Tibial nerve (tissue), 4 donors: ENCODE measurements at regions not wholly inside any gene's neighbourhood (a gene's known extent, or its start where the extent isn't known, plus 50 kb on each side); places are given as distances from the start of the nearest gene placed in this dataset.

Experiments
- DNase-seq, 2 donors: peaks; one replicate each; pipeline ENCODE4 v3.0.0-alpha.2; 2019; ENCODE audit warnings: low spot score in 2 of 2
- H3K27ac ChIP-seq, 4 donors: fragments of 200-600 bp; sonication (generic) in 3 of 4; one replicate each; pipeline ENCODE4 v1.5.1; 2017 to 2019; ENCODE audit warnings: mild to moderate bottlenecking in 1 of 4
- H3K27me3 ChIP-seq, 2 donors: fragments of 200-600 bp; sonication (generic) in 1 of 2; one replicate each; pipeline versions ENCODE4 v1.5.1 to v1.6.0; 2017 to 2019
- H3K36me3 ChIP-seq, 3 donors: fragments of 200-600 bp; sonication (generic); one replicate each; pipeline ENCODE4 v1.5.1; 2018 to 2019
- H3K4me1 ChIP-seq, 4 donors: fragments of 200-600 bp; sonication (generic) in 3 of 4; one replicate each; pipeline ENCODE4 v1.5.1; 2017 to 2019
- H3K4me3 ChIP-seq, 4 donors: fragments of 200-600 bp; sonication (generic) in 3 of 4; one replicate each; pipeline ENCODE4 v1.5.1; 2017 to 2019; ENCODE audit warnings: mild to moderate bottlenecking in 1 of 4, moderate library complexity in 1 of 4
- H3K9me3 ChIP-seq, 4 donors: fragments of 200-600 bp; sonication (generic) in 3 of 4; one replicate each; pipeline ENCODE4 v1.5.1; 2017 to 2019
- EP300 ChIP-seq, 2 donors: sonication (generic); formaldehyde crosslinking; IDR thresholded peaks; one replicate each; pipeline ENCODE4 v1.6.1; 2017; ENCODE audit warnings: antibody characterized with exemption in 2 of 2, mild to moderate bottlenecking in 1 of 2
- POLR2A ChIP-seq, 2 donors: fragments of 450-650 bp; IDR thresholded peaks; one replicate each; pipeline ENCODE4 v1.6.1; 2017; ENCODE audit warnings: antibody characterized with exemption in 2 of 2, mild to moderate bottlenecking in 2 of 2, moderate library complexity in 2 of 2
- WGBS, 2 donors: methylation state at CpG; one replicate each; pipeline ENCODE4 v1.1.5; 2018; 5-methylcytosine and 5-hydroxymethylcytosine counted together
- TF ChIP-seq, protein P1 (sequence below), 5 experiments: fragments of 200-600 bp in 3 of 5; fragments of 450-650 bp in 2 of 5; sonication (generic) in 3 of 5; IDR thresholded peaks; one replicate each; pipeline ENCODE4 v1.5.1; 2016 to 2019; ENCODE audit warnings: antibody characterized with exemption in 5 of 5, mild to moderate bottlenecking in 3 of 5, moderate library complexity in 2 of 5

- DNase-seq = no peak
- Histone ChIP-seq H3K4me1 (no peaks in the 10 kb centered on the region), H3K36me3 (no peaks in the 10 kb centered on the region), H3K4me3 (no peak overlapping the region), H3K9me3 (no peaks in the 10 kb centered on the region), H3K27me3 (no peaks in the 10 kb centered on the region), H3K27ac (no peak overlapping the region)
- WGBS, 2 donors = 83 to 86% methylated on average over 4 of the region's 4 CpGs
- TF ChIP-seq, protein P1, sequence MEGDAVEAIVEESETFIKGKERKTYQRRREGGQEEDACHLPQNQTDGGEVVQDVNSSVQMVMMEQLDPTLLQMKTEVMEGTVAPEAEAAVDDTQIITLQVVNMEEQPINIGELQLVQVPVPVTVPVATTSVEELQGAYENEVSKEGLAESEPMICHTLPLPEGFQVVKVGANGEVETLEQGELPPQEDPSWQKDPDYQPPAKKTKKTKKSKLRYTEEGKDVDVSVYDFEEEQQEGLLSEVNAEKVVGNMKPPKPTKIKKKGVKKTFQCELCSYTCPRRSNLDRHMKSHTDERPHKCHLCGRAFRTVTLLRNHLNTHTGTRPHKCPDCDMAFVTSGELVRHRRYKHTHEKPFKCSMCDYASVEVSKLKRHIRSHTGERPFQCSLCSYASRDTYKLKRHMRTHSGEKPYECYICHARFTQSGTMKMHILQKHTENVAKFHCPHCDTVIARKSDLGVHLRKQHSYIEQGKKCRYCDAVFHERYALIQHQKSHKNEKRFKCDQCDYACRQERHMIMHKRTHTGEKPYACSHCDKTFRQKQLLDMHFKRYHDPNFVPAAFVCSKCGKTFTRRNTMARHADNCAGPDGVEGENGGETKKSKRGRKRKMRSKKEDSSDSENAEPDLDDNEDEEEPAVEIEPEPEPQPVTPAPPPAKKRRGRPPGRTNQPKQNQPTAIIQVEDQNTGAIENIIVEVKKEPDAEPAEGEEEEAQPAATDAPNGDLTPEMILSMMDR (IDR thresholded peaks at IDR 0.05) = no peak
- no peak for TF ChIP-seq EP300 (IDR thresholded peaks at IDR 0.05)
- TF ChIP-seq POLR2A (IDR thresholded peaks at IDR 0.05) = no peak
Measured at GRCh38 chr5:60490597-60491166, 209.3 kb downstream of the DEPDC1B start.

DNA sequence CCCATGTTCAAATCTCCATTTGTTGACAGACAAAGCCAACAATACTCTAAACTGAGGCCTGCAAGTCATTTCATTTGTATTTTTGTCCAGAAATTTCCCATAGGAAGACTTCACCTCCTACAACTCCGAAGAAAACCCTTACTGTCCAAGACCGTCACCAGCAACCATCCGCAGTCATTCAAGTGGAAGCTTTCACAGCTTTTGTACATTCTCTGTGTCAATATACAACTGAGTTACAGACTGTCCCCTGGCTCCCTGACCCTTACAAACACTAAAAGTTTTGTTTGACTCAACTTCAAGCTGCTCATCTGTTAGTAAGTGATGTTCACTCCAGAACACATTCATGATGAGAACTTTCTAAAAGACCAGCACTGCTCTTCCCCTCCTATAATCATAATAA lies 210.1 kb downstream of the DEPDC1B start:
- Histone ChIP-seq H3K36me3 (no peaks in the 10 kb centered on the region), H3K9me3 (no peaks in the 10 kb centered on the region), H3K4me1 (no peaks in the 10 kb centered on the region), H3K4me3 (no peak overlapping the region), H3K27ac (no peak overlapping the region), H3K27me3 (no peaks in the 10 kb centered on the region)
- TF ChIP-seq, protein P1 (IDR thresholded peaks at IDR 0.05) = no peak
- no peak for TF ChIP-seq POLR2A (IDR thresholded peaks at IDR 0.05)
- TF ChIP-seq EP300 (IDR thresholded peaks at IDR 0.05) = no peak
- DNase-seq = no peak
- 66 to 70% methylated on average over 3 of the region's 3 CpGs for WGBS, 2 donors

GRCh38 chr5:60489377-60489776 lies 210.6 kb downstream of the DEPDC1B start:
- no peaks in the 10 kb centered on the region for H3K4me1 ChIP-seq
- no peaks in the 10 kb centered on the region for H3K27me3 ChIP-seq
- no peak for DNase-seq
- no peaks in the 10 kb centered on the region for H3K36me3 ChIP-seq
- no peak overlapping the region for H3K4me3 ChIP-seq
- TF ChIP-seq, protein P1 (IDR thresholded peaks at IDR 0.05) = no peak
- WGBS, 2 donors = 41 to 46% methylated on average over 2 of the region's 2 CpGs
- H3K27ac ChIP-seq = no peak overlapping the region
- H3K9me3 ChIP-seq = no peaks in the 10 kb centered on the region

DNA sequence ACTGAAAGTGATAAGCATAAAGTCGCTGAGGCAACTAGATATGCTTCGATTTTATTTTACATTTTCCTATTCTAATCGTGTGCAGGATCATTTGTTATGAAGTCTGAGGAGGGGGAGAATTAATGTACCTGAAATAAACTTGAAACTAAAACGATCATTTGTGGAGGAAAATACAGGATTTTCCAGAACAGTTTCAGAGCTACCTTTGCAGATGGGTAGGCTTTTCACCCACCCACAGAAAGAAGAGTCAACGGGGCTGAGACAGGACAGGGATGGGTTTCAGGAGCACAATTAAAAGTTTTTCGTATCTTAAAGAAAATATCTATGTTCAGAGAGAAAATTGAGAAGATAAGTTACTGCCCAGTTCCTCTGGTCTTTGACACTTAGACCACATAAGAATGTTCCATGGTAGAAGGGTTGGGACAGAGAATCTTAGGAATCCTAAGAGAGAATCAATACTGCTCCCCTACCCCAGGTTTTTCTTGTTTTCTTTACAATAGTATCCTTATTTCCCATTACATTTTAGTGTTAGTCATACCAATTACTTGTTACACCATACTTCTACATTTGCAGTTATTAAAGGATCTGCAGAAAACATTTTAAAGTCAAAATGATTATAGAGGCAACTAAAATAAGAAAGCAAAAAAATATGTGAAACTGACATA lies 211.4 kb downstream of the DEPDC1B start:
- no peak for DNase-seq
- H3K27ac ChIP-seq = no peak overlapping the region
- TF ChIP-seq, protein P1 (IDR thresholded peaks at IDR 0.05) = no peak
- no peak for TF ChIP-seq POLR2A (IDR thresholded peaks at IDR 0.05)
- TF ChIP-seq EP300 (IDR thresholded peaks at IDR 0.05) = no peak
- H3K27me3 ChIP-seq = no peaks in the 10 kb centered on the region
- H3K9me3 ChIP-seq = no peaks in the 10 kb centered on the region
- H3K4me3 ChIP-seq = no peak overlapping the region
- no peaks in the 10 kb centered on the region for H3K36me3 ChIP-seq
- H3K4me1 ChIP-seq = no peaks in the 10 kb centered on the region
- 78 to 80% methylated on average over 6 of the region's 6 CpGs for WGBS, 2 donors

DNA sequence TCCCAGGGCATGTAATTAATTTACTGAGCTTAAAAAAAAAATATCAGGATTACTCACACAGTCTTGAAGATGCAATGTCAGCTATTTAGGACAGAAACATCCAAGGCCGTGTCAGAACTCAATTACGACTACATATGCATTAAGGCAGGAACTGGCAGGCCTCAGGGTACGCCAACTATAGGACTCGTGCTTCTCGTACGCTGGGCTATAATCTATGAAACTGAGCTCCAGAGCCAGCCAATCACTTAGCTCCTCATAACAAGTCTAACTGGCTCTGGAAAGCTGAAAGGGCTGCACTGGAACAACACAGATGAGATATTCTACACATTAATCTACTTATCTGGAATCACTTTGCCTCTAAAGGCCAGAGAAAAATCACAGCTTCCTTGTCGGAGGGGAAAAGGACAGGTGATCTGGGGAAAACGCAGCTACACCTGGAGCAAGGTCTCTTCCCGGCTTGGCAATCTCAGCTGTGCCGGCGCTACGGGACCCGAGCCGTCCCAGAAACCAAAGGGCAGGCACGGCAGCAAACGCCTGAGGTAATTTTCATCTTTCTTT lies 212.0 kb downstream of the DEPDC1B start:
- 77 to 89% methylated on average over 16 of the region's 16 CpGs for WGBS, 2 donors
- Histone ChIP-seq H3K9me3 (no peaks in the 10 kb centered on the region), H3K27me3 (no peaks in the 10 kb centered on the region), H3K27ac (no peak overlapping the region), H3K4me3 (no peak overlapping the region), H3K36me3 (no peaks in the 10 kb centered on the region), H3K4me1 (no peaks in the 10 kb centered on the region)
- no peak for TF ChIP-seq EP300 (IDR thresholded peaks at IDR 0.05)
- TF ChIP-seq POLR2A (IDR thresholded peaks at IDR 0.05) = no peak
- TF ChIP-seq, protein P1 (IDR thresholded peaks at IDR 0.05) = no peak
- no peak for DNase-seq
